ENCODE measurements at regions not wholly inside any gene's neighbourhood (a gene's known extent, or its start where the extent isn't known, plus 50 kb on each side); places are given as distances from the start of the nearest gene placed in this dataset.

- no peak for TF ChIP-seq CTCF (IDR thresholded peaks at IDR 0.05; ENCODE audit: low read depth, low read length, poor library complexity, severe bottlenecking)
- no peak for TF ChIP-seq EZH2phosphoT487 (IDR thresholded peaks at IDR 0.05; ENCODE audit: borderline replicate concordance, low read length)
Observed at GRCh38 chr4:28391877-28392276, 1531.2 kb downstream of the STIM2 start.

Data from DOHH2 (cell line).